IMR-90 (cell line): ENCODE measurements at regions not wholly inside any gene's neighbourhood (a gene's known extent, or its start where the extent isn't known, plus 50 kb on each side); places are given as distances from the start of the nearest gene placed in this dataset.

ENCODE experiments used
- ATAC-seq: fragments of 200-7000 bp; cut with Tn5 transposase; 2 replicates; pipeline ENCODE4 v1.9.1; 2020; ENCODE audit warnings: low read depth, mild to moderate bottlenecking, moderate library complexity
- BruUV-seq: library from RNA; stranded (reverse); fragments of 400-500 nt; replicated peaks from 2 replicates; lab custom pipeline; 2021; lab: Mats Ljungman, UMichigan
- CTCF ChIA-PET: fragments of 300-600 bp; formaldehyde crosslinking; extraction: SDS; loops from one replicate; lab custom pipeline; 2021; ENCODE audit warnings: antibody characterized with exemption; lab: Yijun Ruan, JAX
- POLR2A ChIA-PET: fragments of 300-600 bp; sonication (Branson Sonifier 250); formaldehyde crosslinking; loops from one replicate; lab custom pipeline; 2022; ENCODE audit warnings: antibody characterized with exemption; ENCODE audit not compliant: unreplicated experiment; lab: Charles Lee
- DNase-seq: peaks from one replicate; pipeline ENCODE4 v3.0.0; 2013
- H2AFZ ChIP-seq: replicated peaks from 2 replicates; pipeline ENCODE3; 2013; ENCODE audit warnings: low read length, mild to moderate bottlenecking; ENCODE audit not compliant: poor library complexity
- H2AK5ac ChIP-seq: 2 replicates; pipeline ENCODE4 v1.6.1; 2013; ENCODE audit warnings: low read depth, low read length, inconsistent platforms
- H2AK9ac ChIP-seq: replicated peaks from 2 replicates; pipeline ENCODE3; 2013; ENCODE audit warnings: mild to moderate bottlenecking, low read depth, low read length, moderate library complexity; ENCODE audit not compliant: poor library complexity
- H2BK120ac ChIP-seq: 2 replicates; pipeline ENCODE4 v1.6.1; 2013; ENCODE audit warnings: low read depth, low read length, inconsistent platforms
- H2BK15ac ChIP-seq: 3 replicates; pipeline ENCODE4 v1.6.1; 2013; ENCODE audit warnings: low read depth, low read length, inconsistent platforms
- H2BK20ac ChIP-seq: 2 replicates; pipeline ENCODE4 v1.6.1; 2013; ENCODE audit warnings: low read depth, mild to moderate bottlenecking, inconsistent platforms, low read length, moderate library complexity
- H2BK5ac ChIP-seq: 2 replicates; pipeline ENCODE4 v1.6.1; 2013; ENCODE audit warnings: mild to moderate bottlenecking, low read depth, low read length, inconsistent platforms; ENCODE audit not compliant: poor library complexity, severe bottlenecking
- H3K14ac ChIP-seq: replicated peaks from 2 replicates; pipeline ENCODE4 v1.6.1; 2013; ENCODE audit warnings: low read depth, low read length, inconsistent platforms
- H3K18ac ChIP-seq: 2 replicates; pipeline ENCODE4 v1.6.1; 2013; ENCODE audit warnings: low read depth, low read length, control low read depth
- H3K23ac ChIP-seq: 2 replicates; pipeline ENCODE4 v1.6.1; 2013; ENCODE audit warnings: low read depth, low read length, inconsistent platforms
- H3K27ac ChIP-seq: 2 replicates; pipeline ENCODE4 v1.5.1; 2013; ENCODE audit warnings: mild to moderate bottlenecking, control low read depth, low read length; ENCODE audit not compliant: insufficient read depth
- H3K27me3 ChIP-seq: 2 replicates; pipeline ENCODE4 v1.6.1; 2013; ENCODE audit warnings: low read length; ENCODE audit not compliant: control insufficient read depth, insufficient read depth
- H3K36me3 ChIP-seq: 2 replicates; pipeline ENCODE4 v1.6.1; 2013; ENCODE audit warnings: low read length, mixed read lengths; ENCODE audit not compliant: control insufficient read depth, insufficient read depth
- H3K4ac ChIP-seq: 2 replicates; pipeline ENCODE4 v1.6.1; 2013; ENCODE audit warnings: low read depth, low read length, inconsistent platforms
- H3K4me1 ChIP-seq: 2 replicates; pipeline ENCODE4 v1.6.1; 2013; ENCODE audit warnings: low read length, mixed read lengths; ENCODE audit not compliant: control insufficient read depth, insufficient read depth
- H3K4me2 ChIP-seq: 2 replicates; pipeline ENCODE4 v1.6.1; 2013; ENCODE audit warnings: low read depth, mild to moderate bottlenecking, control low read depth, low read length, moderate library complexity
- H3K4me3 ChIP-seq: 2 replicates; pipeline ENCODE4 v1.5.1; 2013; ENCODE audit warnings: low read depth, mild to moderate bottlenecking, control low read depth, low read length, moderate library complexity; ENCODE audit not compliant: insufficient read depth
- H3K56ac ChIP-seq: 2 replicates; pipeline ENCODE4 v1.6.1; 2013; ENCODE audit warnings: low read length, inconsistent platforms; ENCODE audit not compliant: insufficient read depth; ENCODE audit errors: extremely low read depth
- H3K79me1 ChIP-seq, 2 experiments: 2 replicates each; pipeline ENCODE4 v1.6.1; 2013; ENCODE audit warnings: low read length in 2 of 2, inconsistent platforms in 1 of 2, low read depth in 1 of 2
- H3K9ac ChIP-seq: 2 replicates; pipeline ENCODE4 v1.6.1; 2013; ENCODE audit warnings: low read depth, low read length, control low read depth
- H3K9me1 ChIP-seq: 2 replicates; pipeline ENCODE4 v1.6.1; 2013; ENCODE audit warnings: low read length, inconsistent platforms; ENCODE audit not compliant: insufficient read depth
- H3K9me3 ChIP-seq: 2 replicates; pipeline ENCODE4 v1.6.1; 2013; ENCODE audit warnings: low read length; ENCODE audit not compliant: control insufficient read depth, insufficient read depth
- H4K20me1 ChIP-seq: 2 replicates; pipeline ENCODE4 v1.6.1; 2013; ENCODE audit warnings: low read length, inconsistent platforms; ENCODE audit not compliant: insufficient read depth
- H4K5ac ChIP-seq: 2 replicates; pipeline ENCODE4 v1.6.1; 2013; ENCODE audit warnings: mild to moderate bottlenecking, low read depth, low read length, control low read depth
- H4K8ac ChIP-seq, 2 experiments: 2 replicates each; pipeline ENCODE4 v1.6.1; 2013; ENCODE audit warnings: low read depth in 2 of 2, low read length in 2 of 2, control low read depth in 1 of 2, inconsistent platforms in 1 of 2
- H4K91ac ChIP-seq: 2 replicates; pipeline ENCODE4 v1.6.1; 2013; ENCODE audit warnings: low read depth, low read length, inconsistent platforms; ENCODE audit not compliant: insufficient read depth
- CEBPB ChIP-seq: IDR thresholded peaks from 2 replicates; pipeline ENCODE4 v1.6.1; 2012; ENCODE audit warnings: low read depth, low read length, improper control_type of control experiment
- MAFK ChIP-seq: IDR thresholded peaks from 2 replicates; pipeline ENCODE4 v1.6.1; 2012; ENCODE audit warnings: low read depth, low read length, improper control_type of control experiment
- MAZ ChIP-seq: IDR thresholded peaks from 2 replicates; pipeline ENCODE4 v1.6.1; 2012; ENCODE audit warnings: low read depth, mild to moderate bottlenecking, low read length, improper control_type of control experiment, moderate library complexity, borderline replicate concordance
- NFE2L2 ChIP-seq: fragments of 150-350 bp; IDR thresholded peaks from 2 replicates; pipeline ENCODE4 v1.6.1; 2016; ENCODE audit warnings: low read depth, mild to moderate bottlenecking, low read length
- WGBS, 2 experiments: methylation state at CpG; one replicate each; pipeline versions ENCODE4 v1.1.5 to v1.1.7; 2013; ENCODE audit warnings: missing lambda C conversion rate in 2 of 2; ENCODE audit not compliant: insufficient read length in 1 of 2; ENCODE audit errors: extremely low coverage in 2 of 2; 5-methylcytosine and 5-hydroxymethylcytosine counted together
- dilution Hi-C: fragments of 300-500 bp; cut with HindIII; formaldehyde crosslinking; loops from one replicate; pipeline ENCODE4 v1.14.3; 2018; ENCODE audit warnings: low sequenced_read_pairs; ENCODE audit not compliant: unreplicated experiment
- in situ Hi-C: fragments of 300-500 bp; cut with MboI; formaldehyde crosslinking; loops from 3 replicates; pipeline ENCODE4 v1.14.3; 2019; ENCODE audit warnings: low sequenced_read_pairs, inconsistent platforms, mixed read lengths
- intact Hi-C: fragments of 100-400 bp; cut with micrococcal nuclease; formaldehyde crosslinking; loops from 2 replicates; pipeline ENCODE4 v1.10.0; 2022

- no peaks in the 10 kb centered on the region for H3K4me1 ChIP-seq
- H4K91ac ChIP-seq: no peak overlapping the region
- ATAC-seq: no peak
- H3K79me1 ChIP-seq: no peaks in the 10 kb centered on the region
- H3K56ac ChIP-seq: no peak overlapping the region
- no peak overlapping the region for H2BK15ac ChIP-seq
- no peak overlapping the region for H4K5ac ChIP-seq
- no peak overlapping the region for H4K8ac ChIP-seq
- H2BK5ac ChIP-seq: no peak overlapping the region
- H3K27ac ChIP-seq: no peak overlapping the region
- no peak overlapping the region for H3K18ac ChIP-seq
- dilution Hi-C loops (no loop called here), intact Hi-C loops (no loop called here), in situ Hi-C loops (no loop called here)
- no peak overlapping the region for H2AK5ac ChIP-seq
- H3K23ac ChIP-seq: no peak overlapping the region
- peaks cover 15% of the 10 kb centered on the region for H3K9me3 ChIP-seq
- H3K4ac ChIP-seq: no peak overlapping the region
- POLR2A ChIA-PET: no interaction called here
- no peak overlapping the region for H3K4me2 ChIP-seq
- no peaks in the 10 kb centered on the region for H3K9me1 ChIP-seq
- H2BK120ac ChIP-seq: no peak overlapping the region
- no CpG with 5 or more reads among the region's 2 CpGs for WGBS, 2 experiments
- no peak overlapping the region for H3K9ac ChIP-seq
- no peaks in the 10 kb centered on the region for H3K27me3 ChIP-seq
- no peak overlapping the region for H3K4me3 ChIP-seq
- no peak for DNase-seq
- no TSS peak for BruUV-seq
- CTCF ChIA-PET: no interaction called here
- TF ChIP-seq CEBPB: no peak
- TF ChIP-seq MAFK: no peak
- no peak for TF ChIP-seq NFE2L2
- no peak for TF ChIP-seq MAZ
- no peak overlapping the region for H2AK9ac ChIP-seq
- no peak overlapping the region for H2AFZ ChIP-seq
- H3K36me3 ChIP-seq: no peaks in the 10 kb centered on the region
- H4K20me1 ChIP-seq: no peaks in the 10 kb centered on the region
- H2BK20ac ChIP-seq: no peak overlapping the region
- no peak overlapping the region for H3K14ac ChIP-seq
Observed at GRCh38 chr16:9594946-9595345, 503.5 kb downstream of the HAPSTR1 start.
